ENCODE measurements at regions not wholly inside any gene's neighbourhood (a gene's known extent, or its start where the extent isn't known, plus 50 kb on each side); places are given as distances from the start of the nearest gene placed in this dataset.

- TF ChIP-seq CTCF (IDR thresholded peaks at IDR 0.05), result no peak
- no peak for TF ChIP-seq POLR2A (IDR thresholded peaks at IDR 0.05)
- WGBS, 2 donors, result 71 to 75% methylated on average over 4 of the region's 4 CpGs
- intact Hi-C loops (cut with DNase I; ENCODE audit: low total_unique reads), result loop anchor here (10.0 kb wide), 1 partner anchor 235 kb away; no protein-coding TSS in a partner anchor
- DNase-seq (ENCODE audit: low spot score in 2 of 2), result no peak
- H3K4me3 ChIP-seq (ENCODE audit: low read depth, poor library complexity, severe bottlenecking), result no peak overlapping the region
These were observed 75.2 kb downstream of the ESM1 start for GRCh38 chr5:54909911-54910870.

- TF ChIP-seq CTCF (IDR thresholded peaks at IDR 0.05) (no peak), POLR2A (IDR thresholded peaks at IDR 0.05) (no peak)
- no peak overlapping the region for H3K4me3 ChIP-seq (ENCODE audit: low read depth, poor library complexity, severe bottlenecking)
- no peak for DNase-seq (ENCODE audit: low spot score in 2 of 2)
- WGBS, 2 donors, result 47 to 56% methylated on average over 2 of the region's 2 CpGs
- intact Hi-C loops (cut with DNase I; ENCODE audit: low total_unique reads), result loop anchor here (10.0 kb wide), 1 partner anchor 236 kb away; no protein-coding TSS in a partner anchor
These were observed 76.4 kb downstream of the ESM1 start for GRCh38 chr5:54908774-54909525.

GRCh38 chr5:54905942-54906537 lies 79.4 kb downstream of the ESM1 start:
- DNase-seq (ENCODE audit: low spot score in 2 of 2), result peak; percentile 45 to 89
- 8 to 10% methylated on average over 3 of the region's 3 CpGs for WGBS, 2 donors
- no peak overlapping the region for H3K4me3 ChIP-seq (ENCODE audit: low read depth, poor library complexity, severe bottlenecking)
- TF ChIP-seq POLR2A (IDR thresholded peaks at IDR 0.05) (no peak), CTCF (IDR thresholded peaks at IDR 0.05) (no peak)
- intact Hi-C loops (cut with DNase I; ENCODE audit: low total_unique reads), result loop anchor here (10.0 kb wide), 1 partner anchor 239 kb away; no protein-coding TSS in a partner anchor

GRCh38 chr5:54905246-54905795 lies 80.1 kb downstream of the ESM1 start:
- 90 to 94% methylated on average over 3 of the region's 3 CpGs for WGBS, 2 donors
- TF ChIP-seq POLR2A (IDR thresholded peaks at IDR 0.05) (no peak), CTCF (IDR thresholded peaks at IDR 0.05) (no peak)
- no peak overlapping the region for H3K4me3 ChIP-seq (ENCODE audit: low read depth, poor library complexity, severe bottlenecking)
- intact Hi-C loops (cut with DNase I; ENCODE audit: low total_unique reads), result loop anchor here (10.0 kb wide), 1 partner anchor 239 kb away; no protein-coding TSS in a partner anchor
- DNase-seq (ENCODE audit: low spot score in 2 of 2), result no peak

- DNase-seq (ENCODE audit: low spot score in 2 of 2), result no peak
- WGBS, 2 donors, result 58 to 79% methylated on average over 2 of the region's 2 CpGs
- H3K4me3 ChIP-seq (ENCODE audit: low read depth, poor library complexity, severe bottlenecking), result no peak overlapping the region
- no peak for TF ChIP-seq POLR2A (IDR thresholded peaks at IDR 0.05)
- no peak for TF ChIP-seq CTCF (IDR thresholded peaks at IDR 0.05)
- intact Hi-C loops (cut with DNase I; ENCODE audit: low total_unique reads), result loop anchor here (10.0 kb wide), 1 partner anchor 240 kb away; no protein-coding TSS in a partner anchor
These were observed 81.0 kb downstream of the ESM1 start for GRCh38 chr5:54904425-54904824.

Data from lower leg skin (tissue), 4 donors.